Transverse colon (tissue), 4 donors: ENCODE measurements at regions not wholly inside any gene's neighbourhood (a gene's known extent, or its start where the extent isn't known, plus 50 kb on each side); places are given as distances from the start of the nearest gene placed in this dataset.

Experiments used
- EP300 ChIP-seq: sonication (generic); formaldehyde crosslinking; IDR thresholded peaks from one replicate; pipeline ENCODE4 v1.6.1; 2017; ENCODE audit warnings: antibody characterized with exemption, low read depth
- POLR2A ChIP-seq: fragments of 450-650 bp; IDR thresholded peaks from one replicate; pipeline ENCODE4 v1.6.1; 2016; ENCODE audit warnings: antibody characterized with exemption, mild to moderate bottlenecking, moderate library complexity
- POLR2AphosphoS5 ChIP-seq, 3 donors: sonication (generic); formaldehyde crosslinking; IDR thresholded peaks; one replicate each; pipeline ENCODE4 v1.6.1; 2016; ENCODE audit warnings: antibody characterized with exemption in 3 of 3
- TF ChIP-seq, protein P1 (sequence below), 5 experiments: fragments of 200-600 bp in 3 of 5; fragments of 450-650 bp in 2 of 5; sonication (generic) in 3 of 5; IDR thresholded peaks; 1 replicate in 2 of 5; 2 replicates in 3 of 5; pipeline ENCODE4 v1.5.1; 2016 to 2017; ENCODE audit warnings: antibody characterized with exemption in 5 of 5, inconsistent platforms in 3 of 5, mild to moderate bottlenecking in 2 of 5, moderate library complexity in 1 of 5

DNA sequence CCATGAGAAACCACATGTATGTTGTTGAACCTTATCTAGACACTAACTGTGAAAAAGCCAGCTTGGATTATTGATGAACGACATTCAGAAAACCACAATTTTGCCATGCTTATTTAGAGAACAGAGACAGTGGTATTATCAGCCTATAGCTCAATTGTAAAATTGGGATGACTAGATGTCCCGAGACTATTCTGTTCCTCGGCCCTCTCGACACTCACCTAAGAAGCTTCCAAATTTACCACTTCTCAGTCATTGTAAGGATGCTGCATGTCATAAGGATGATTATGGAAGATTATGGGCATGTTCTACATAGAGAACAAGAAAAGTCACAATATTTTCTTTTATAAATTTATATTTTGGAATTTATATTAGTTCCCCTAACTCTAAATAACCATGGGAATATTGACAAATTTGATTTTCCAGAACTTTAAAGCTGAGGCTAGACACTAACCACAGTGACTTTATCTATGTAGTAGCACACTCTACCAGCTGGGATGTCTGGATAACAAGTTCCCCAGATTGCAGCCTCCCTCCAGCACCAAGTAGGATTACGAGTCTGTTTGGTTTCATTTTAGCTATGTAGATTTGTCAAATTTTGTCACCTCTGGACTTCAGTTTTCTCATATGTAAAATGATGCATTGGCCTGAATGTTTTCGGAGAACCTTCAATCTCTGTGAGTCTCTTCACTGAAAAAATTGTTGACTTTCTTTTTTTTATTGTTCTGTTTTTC lies 513.6 kb downstream of the IRS2 start:
- TF ChIP-seq POLR2A, result no peak
- TF ChIP-seq, protein P1, sequence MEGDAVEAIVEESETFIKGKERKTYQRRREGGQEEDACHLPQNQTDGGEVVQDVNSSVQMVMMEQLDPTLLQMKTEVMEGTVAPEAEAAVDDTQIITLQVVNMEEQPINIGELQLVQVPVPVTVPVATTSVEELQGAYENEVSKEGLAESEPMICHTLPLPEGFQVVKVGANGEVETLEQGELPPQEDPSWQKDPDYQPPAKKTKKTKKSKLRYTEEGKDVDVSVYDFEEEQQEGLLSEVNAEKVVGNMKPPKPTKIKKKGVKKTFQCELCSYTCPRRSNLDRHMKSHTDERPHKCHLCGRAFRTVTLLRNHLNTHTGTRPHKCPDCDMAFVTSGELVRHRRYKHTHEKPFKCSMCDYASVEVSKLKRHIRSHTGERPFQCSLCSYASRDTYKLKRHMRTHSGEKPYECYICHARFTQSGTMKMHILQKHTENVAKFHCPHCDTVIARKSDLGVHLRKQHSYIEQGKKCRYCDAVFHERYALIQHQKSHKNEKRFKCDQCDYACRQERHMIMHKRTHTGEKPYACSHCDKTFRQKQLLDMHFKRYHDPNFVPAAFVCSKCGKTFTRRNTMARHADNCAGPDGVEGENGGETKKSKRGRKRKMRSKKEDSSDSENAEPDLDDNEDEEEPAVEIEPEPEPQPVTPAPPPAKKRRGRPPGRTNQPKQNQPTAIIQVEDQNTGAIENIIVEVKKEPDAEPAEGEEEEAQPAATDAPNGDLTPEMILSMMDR (IDR thresholded peaks at IDR 0.05), result no peak
- no peak for TF ChIP-seq EP300
- no peak for TF ChIP-seq POLR2AphosphoS5 (IDR thresholded peaks at IDR 0.05)
